IPS-15b (cell line): ENCODE measurements at regions not wholly inside any gene's neighbourhood (a gene's known extent, or its start where the extent isn't known, plus 50 kb on each side); places are given as distances from the start of the nearest gene placed in this dataset.
"Not testable (repeated sequence)": the region's sequence is repeated elsewhere in the genome, so short reads cannot be mapped to it uniquely, and the experiment has no call there.

Experiments
- H3K27me3 ChIP-seq: one replicate; pipeline ENCODE4 v1.6.1; 2013; ENCODE audit warnings: low read length; ENCODE audit not compliant: control insufficient read depth, insufficient read depth
- H3K36me3 ChIP-seq: one replicate; pipeline ENCODE4 v1.6.1; 2013; ENCODE audit warnings: low read length; ENCODE audit not compliant: control insufficient read depth, insufficient read depth
- H3K4me1 ChIP-seq: one replicate; pipeline ENCODE4 v1.6.1; 2013; ENCODE audit warnings: mild to moderate bottlenecking, low read length; ENCODE audit not compliant: control insufficient read depth, insufficient read depth
- H3K4me3 ChIP-seq: one replicate; pipeline ENCODE4 v1.5.1; 2013; ENCODE audit warnings: low read depth, low read length
- H3K9ac ChIP-seq: one replicate; pipeline ENCODE4 v1.6.1; 2013; ENCODE audit warnings: low read depth, mild to moderate bottlenecking, low read length
- H3K9me3 ChIP-seq: one replicate; pipeline ENCODE4 v1.6.1; 2013; ENCODE audit warnings: mild to moderate bottlenecking, low read length; ENCODE audit not compliant: control insufficient read depth, insufficient read depth

DNA sequence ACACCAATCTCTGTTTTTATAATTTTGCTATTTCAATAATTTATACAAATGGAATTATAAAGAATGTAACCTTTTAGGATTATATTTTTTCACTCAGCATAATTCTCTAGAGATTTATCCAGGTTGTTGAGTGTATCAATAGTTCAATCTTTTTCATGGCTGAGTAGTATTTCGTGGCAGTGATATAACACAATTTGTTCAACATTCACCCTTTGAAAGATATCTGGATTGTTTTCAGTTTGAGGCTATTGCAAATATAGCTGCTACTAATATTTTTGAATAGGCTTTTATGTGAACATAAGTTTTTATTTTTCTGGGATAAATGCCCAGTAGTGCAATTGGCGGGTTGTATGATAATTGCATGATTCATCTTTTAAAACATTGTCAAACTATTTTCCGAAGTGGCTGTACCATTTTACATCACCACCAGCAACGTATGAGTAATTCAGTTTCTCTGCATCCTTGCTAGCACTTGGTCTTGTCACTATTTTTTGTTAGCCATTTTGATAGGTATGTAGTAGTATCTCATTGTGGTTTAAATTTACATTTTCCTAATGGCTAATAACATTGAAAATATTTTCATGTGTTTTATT lies 55.6 kb upstream of the ABCD3 start:
- H3K4me1 ChIP-seq: no peaks in the 10 kb centered on the region
- no peaks in the 10 kb centered on the region for H3K36me3 ChIP-seq
- no peak overlapping the region for H3K4me3 ChIP-seq
- H3K27me3 ChIP-seq: no peaks in the 10 kb centered on the region
- H3K9ac ChIP-seq: no peak overlapping the region
- no peaks in the 10 kb centered on the region for H3K9me3 ChIP-seq

- Histone ChIP-seq H3K4me3 (no peak overlapping the region), H3K4me1 (no peaks in the 10 kb centered on the region), H3K27me3 (no peaks in the 10 kb centered on the region), H3K9ac (no peak overlapping the region), H3K36me3 (no peaks in the 10 kb centered on the region), H3K9me3 (no peaks in the 10 kb centered on the region)
These were observed 59.3 kb upstream of the ABCD3 start for GRCh38 chr1:94358630-94359599.

DNA sequence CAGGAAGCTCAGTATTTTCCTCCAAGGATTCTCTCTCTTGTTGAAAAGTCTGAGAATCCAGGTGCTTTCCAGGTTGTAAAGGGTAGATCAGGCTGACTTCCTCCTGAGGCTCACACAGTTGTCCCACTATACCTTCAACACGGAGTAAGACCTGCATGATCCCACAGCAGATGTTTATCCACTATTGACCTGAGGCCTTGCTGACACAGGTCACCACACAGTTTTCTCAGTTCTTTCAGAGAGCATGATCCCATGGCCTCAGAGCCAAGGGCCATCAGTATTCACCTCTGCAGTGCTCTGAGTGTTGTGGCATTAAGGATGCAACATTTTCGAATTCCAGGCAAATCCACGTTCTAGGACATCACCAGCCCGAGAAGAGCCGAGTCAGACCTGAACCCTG lies 60.5 kb upstream of the ABCD3 start:
- Histone ChIP-seq H3K27me3 (no peaks in the 10 kb centered on the region), H3K9ac (no peak overlapping the region), H3K36me3 (no peaks in the 10 kb centered on the region), H3K4me1 (no peaks in the 10 kb centered on the region), H3K4me3 (no peak overlapping the region), H3K9me3 (no peaks in the 10 kb centered on the region)

- H3K9ac ChIP-seq: no peak overlapping the region
- no peaks in the 10 kb centered on the region for H3K27me3 ChIP-seq
- H3K4me1 ChIP-seq: no peaks in the 10 kb centered on the region
These were observed 62.7 kb upstream of the ABCD3 start for GRCh38 chr1:94355485-94355980.

DNA sequence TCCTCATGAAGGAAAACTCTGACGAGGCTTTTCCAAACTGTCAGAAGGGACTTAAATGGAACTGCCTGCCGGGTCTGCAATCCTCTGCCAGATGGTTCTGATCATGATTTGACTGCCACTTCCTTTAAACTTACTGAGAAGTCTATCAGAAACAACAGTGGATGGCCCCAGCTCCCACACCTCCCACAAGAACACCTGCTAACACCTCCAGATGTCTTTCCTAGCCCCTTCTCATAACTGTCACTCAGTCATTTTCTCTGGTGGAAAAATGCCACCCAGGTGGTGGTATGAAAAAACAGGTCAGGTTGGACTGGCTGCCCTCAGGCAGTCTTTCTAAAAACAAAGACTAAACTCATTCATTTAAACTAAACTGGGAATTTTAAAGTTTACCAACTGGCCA lies 66.7 kb upstream of the ABCD3 start:
- Histone ChIP-seq H3K4me3 (no peak overlapping the region), H3K27me3 (no peaks in the 10 kb centered on the region), H3K9ac (no peak overlapping the region), H3K9me3 (no peaks in the 10 kb centered on the region), H3K36me3 (no peaks in the 10 kb centered on the region), H3K4me1 (no peaks in the 10 kb centered on the region)

More at GRCh38 chr1:94355485-94355980, 62.7 kb upstream of the ABCD3 start:
- no peaks in the 10 kb centered on the region for H3K9me3 ChIP-seq
- no peaks in the 10 kb centered on the region for H3K36me3 ChIP-seq
- no peak overlapping the region for H3K4me3 ChIP-seq

GRCh38 chr1:94350350-94350924 lies 67.8 kb upstream of the ABCD3 start:
- H3K36me3 ChIP-seq: no peaks in the 10 kb centered on the region
- no peaks in the 10 kb centered on the region for H3K4me1 ChIP-seq
- no peak overlapping the region for H3K9ac ChIP-seq
- H3K9me3 ChIP-seq: no peaks in the 10 kb centered on the region
- no peaks in the 10 kb centered on the region for H3K27me3 ChIP-seq
- H3K4me3 ChIP-seq: no peak overlapping the region

GRCh38 chr1:94349853-94350252 lies 68.3 kb upstream of the ABCD3 start:
- H3K36me3 ChIP-seq: no peaks in the 10 kb centered on the region

DNA sequence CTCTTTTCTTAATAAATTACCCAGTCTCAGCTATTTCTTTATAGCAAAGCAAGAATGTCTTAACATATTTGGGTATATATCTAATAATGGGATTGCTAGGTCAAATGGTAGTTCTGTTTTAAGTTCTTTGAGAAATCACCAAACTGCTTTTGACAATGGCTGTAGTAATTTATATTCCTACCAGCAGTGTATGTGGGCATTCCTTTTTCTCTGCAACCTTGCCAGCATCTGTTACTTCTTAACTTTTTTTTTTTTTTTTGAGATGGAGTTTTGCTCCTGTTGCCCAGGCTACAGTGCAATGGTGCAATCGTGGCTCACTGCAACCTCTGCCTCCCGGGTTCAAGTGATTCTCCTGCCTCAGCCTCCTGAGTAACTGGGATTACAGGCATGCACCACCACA lies 69.8 kb upstream of the ABCD3 start:
- not testable (repeated sequence) for H3K9me3 ChIP-seq, H3K36me3 ChIP-seq, H3K27me3 ChIP-seq, H3K4me1 ChIP-seq, H3K9ac ChIP-seq, H3K4me3 ChIP-seq

More at GRCh38 chr1:94349853-94350252, 68.3 kb upstream of the ABCD3 start:
- Histone ChIP-seq H3K27me3 (no peaks in the 10 kb centered on the region), H3K4me1 (no peaks in the 10 kb centered on the region), H3K9me3 (no peaks in the 10 kb centered on the region), H3K4me3 (no peak overlapping the region), H3K9ac (no peak overlapping the region)

- Histone ChIP-seq H3K9me3 (no peaks in the 10 kb centered on the region), H3K36me3 (no peaks in the 10 kb centered on the region), H3K4me3 (no peak overlapping the region), H3K9ac (no peak overlapping the region), H3K4me1 (no peaks in the 10 kb centered on the region), H3K27me3 (no peaks in the 10 kb centered on the region)
These were observed 73.0 kb upstream of the ABCD3 start for GRCh38 chr1:94345148-94345721.

DNA sequence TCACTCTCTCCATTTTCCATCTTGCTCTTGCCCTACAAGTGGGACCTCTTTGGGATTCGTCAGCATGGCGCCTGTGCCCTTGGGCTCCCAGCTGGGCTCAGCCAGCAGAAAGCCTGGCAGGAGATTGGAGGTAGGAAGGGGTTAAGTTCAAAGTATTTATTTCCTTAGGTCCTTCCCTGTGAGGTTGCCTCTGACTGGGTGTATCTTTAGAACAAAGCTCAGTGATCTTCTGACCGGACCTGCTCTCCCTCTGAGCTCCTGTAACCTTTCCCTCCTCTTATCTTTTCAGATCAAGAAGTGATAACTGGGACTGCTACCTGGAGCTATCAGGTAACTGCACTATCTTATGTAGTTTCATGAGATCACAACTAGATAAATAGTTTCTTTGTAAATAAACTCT lies 75.8 kb upstream of the ABCD3 start:
- no peaks in the 10 kb centered on the region for H3K9me3 ChIP-seq
- no peak overlapping the region for H3K4me3 ChIP-seq
- no peak overlapping the region for H3K9ac ChIP-seq
- no peaks in the 10 kb centered on the region for H3K4me1 ChIP-seq
- H3K27me3 ChIP-seq: no peaks in the 10 kb centered on the region
- H3K36me3 ChIP-seq: no peaks in the 10 kb centered on the region

DNA sequence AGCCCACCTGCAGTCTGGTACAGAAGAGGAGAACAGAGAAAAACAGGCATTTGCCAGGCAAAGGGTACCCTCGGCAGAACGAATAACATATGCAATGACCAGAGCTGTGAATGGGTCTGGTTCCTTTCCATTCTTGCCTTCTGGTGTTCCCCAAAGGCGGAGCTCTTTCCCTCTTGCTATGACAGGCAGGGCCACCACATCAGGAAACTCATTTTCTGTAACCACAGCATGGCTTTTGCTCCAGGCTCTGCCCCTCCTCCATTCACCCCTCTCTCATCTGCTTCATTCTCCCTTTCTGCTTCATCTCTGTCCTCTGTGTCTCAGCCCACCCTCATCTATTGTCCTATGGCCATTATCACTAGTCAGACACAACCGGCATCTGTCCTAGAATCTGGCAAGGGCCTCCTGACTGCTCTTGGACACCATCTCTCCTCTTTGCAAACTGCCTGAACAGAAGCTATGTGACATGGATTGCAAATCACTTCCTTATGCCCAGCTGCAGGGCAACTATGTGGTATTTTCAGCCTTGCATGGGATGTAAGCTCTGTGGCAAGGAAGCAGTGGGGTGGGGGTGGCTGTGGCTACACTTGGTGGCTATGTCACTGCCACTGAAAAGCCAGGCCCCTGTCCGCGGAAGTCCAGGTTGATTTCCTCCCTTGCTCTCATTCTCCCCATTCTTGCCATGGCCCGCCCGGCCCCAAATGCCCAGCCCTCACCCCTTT lies 78.8 kb upstream of the ABCD3 start:
- Histone ChIP-seq H3K9me3 (no peaks in the 10 kb centered on the region), H3K4me3 (no peak overlapping the region), H3K4me1 (no peaks in the 10 kb centered on the region), H3K36me3 (no peaks in the 10 kb centered on the region), H3K27me3 (no peaks in the 10 kb centered on the region), H3K9ac (no peak overlapping the region)
